Osteoblast (primary cell): ENCODE measurements at regions not wholly inside any gene's neighbourhood (a gene's known extent, or its start where the extent isn't known, plus 50 kb on each side); places are given as distances from the start of the nearest gene placed in this dataset.

Source experiments
- DNase-seq: peaks from one replicate; pipeline ENCODE4 v3.0.0; 2011; ENCODE audit warnings: low spot score, mixed read lengths; ENCODE audit not compliant: insufficient read length; ENCODE audit errors: missing footprints
- H2AFZ ChIP-seq: 2 replicates; pipeline ENCODE4 v1.6.0; 2011; ENCODE audit warnings: mild to moderate bottlenecking, low read length
- H3K27ac ChIP-seq: 2 replicates; pipeline ENCODE4 v1.5.1; 2011; ENCODE audit warnings: mild to moderate bottlenecking, low read depth, low read length, moderate library complexity
- H3K27me3 ChIP-seq: 2 replicates; pipeline ENCODE4 v1.6.0; 2012; ENCODE audit warnings: mild to moderate bottlenecking, control low read depth, inconsistent platforms, low read length, moderate library complexity; ENCODE audit not compliant: insufficient read depth
- H3K36me3 ChIP-seq: 2 replicates; pipeline ENCODE4 v1.5.1; 2011; ENCODE audit warnings: mild to moderate bottlenecking, low read length, control low read depth, moderate library complexity; ENCODE audit not compliant: insufficient read depth
- H3K4me1 ChIP-seq: 2 replicates; pipeline ENCODE4 v1.5.1; 2011; ENCODE audit warnings: mild to moderate bottlenecking, low read length, control low read depth, moderate library complexity; ENCODE audit not compliant: insufficient read depth
- H3K4me2 ChIP-seq: 2 replicates; pipeline ENCODE4 v1.6.0; 2011; ENCODE audit warnings: mild to moderate bottlenecking, low read length; ENCODE audit not compliant: insufficient read depth
- H3K4me3 ChIP-seq: fragments of 200-600 bp; sonication (generic); 3 replicates; pipeline ENCODE4 v1.5.1; 2012; ENCODE audit warnings: mild to moderate bottlenecking, low read length, inconsistent platforms; ENCODE audit not compliant: insufficient read depth
- H3K79me2 ChIP-seq: 2 replicates; pipeline ENCODE4 v1.6.0; 2012; ENCODE audit warnings: mild to moderate bottlenecking, low read length, control low read depth, inconsistent platforms; ENCODE audit not compliant: insufficient read depth
- H3K9me3 ChIP-seq: 2 replicates; pipeline ENCODE4 v1.5.1; 2011; ENCODE audit warnings: low read depth, low read length, control low read depth
- H4K20me1 ChIP-seq: 2 replicates; pipeline ENCODE4 v1.6.0; 2012; ENCODE audit warnings: mild to moderate bottlenecking, low read length, control low read depth; ENCODE audit not compliant: insufficient read depth
- CTCF ChIP-seq: IDR thresholded peaks from 2 replicates; pipeline ENCODE4 v1.5.1; 2011; ENCODE audit warnings: mild to moderate bottlenecking, low read depth, low read length, moderate library complexity; ENCODE audit errors: extremely low read depth

- no peak overlapping the region for H2AFZ ChIP-seq
- H3K27me3 ChIP-seq: no peaks in the 10 kb centered on the region
- no peaks in the 10 kb centered on the region for H3K4me1 ChIP-seq
- no peak overlapping the region for H3K4me2 ChIP-seq
- no peaks in the 10 kb centered on the region for H4K20me1 ChIP-seq
- no peaks in the 10 kb centered on the region for H3K79me2 ChIP-seq
- H3K36me3 ChIP-seq: no peaks in the 10 kb centered on the region
- no peak overlapping the region for H3K27ac ChIP-seq
- H3K4me3 ChIP-seq: no peak overlapping the region
- no peak for TF ChIP-seq CTCF
- no peak for DNase-seq
- H3K9me3 ChIP-seq: no peaks in the 10 kb centered on the region
These were observed 130.2 kb upstream of the SV2C start for GRCh38 chr5:75952963-75953362.

GRCh38 chr5:75952291-75952690 is 130.9 kb upstream of the SV2C start:
- Histone ChIP-seq H3K27ac (no peak overlapping the region), H3K9me3 (no peaks in the 10 kb centered on the region), H3K4me2 (no peak overlapping the region), H3K79me2 (no peaks in the 10 kb centered on the region), H3K36me3 (no peaks in the 10 kb centered on the region), H3K4me1 (no peaks in the 10 kb centered on the region), H3K4me3 (no peak overlapping the region), H3K27me3 (no peaks in the 10 kb centered on the region), H4K20me1 (no peaks in the 10 kb centered on the region), H2AFZ (no peak overlapping the region)
- TF ChIP-seq CTCF: no peak
- no peak for DNase-seq

- Histone ChIP-seq H3K4me1 (no peaks in the 10 kb centered on the region), H4K20me1 (no peaks in the 10 kb centered on the region), H3K36me3 (no peaks in the 10 kb centered on the region), H3K27me3 (no peaks in the 10 kb centered on the region), H3K4me2 (no peak overlapping the region), H3K27ac (no peak overlapping the region), H3K9me3 (no peaks in the 10 kb centered on the region), H3K4me3 (no peak overlapping the region), H2AFZ (no peak overlapping the region), H3K79me2 (no peaks in the 10 kb centered on the region)
- no peak for DNase-seq
- TF ChIP-seq CTCF: no peak
These were observed 131.5 kb upstream of the SV2C start for GRCh38 chr5:75951716-75952115.

GRCh38 chr5:75951158-75951557 is 132.0 kb upstream of the SV2C start:
- H3K4me2 ChIP-seq: no peak overlapping the region
- H3K79me2 ChIP-seq: no peaks in the 10 kb centered on the region
- H3K4me3 ChIP-seq: no peak overlapping the region
- H3K27me3 ChIP-seq: no peaks in the 10 kb centered on the region
- H3K9me3 ChIP-seq: no peaks in the 10 kb centered on the region
- no peak overlapping the region for H2AFZ ChIP-seq
- no peaks in the 10 kb centered on the region for H3K36me3 ChIP-seq
- no peak overlapping the region for H3K27ac ChIP-seq
- no peak for DNase-seq
- H3K4me1 ChIP-seq: no peaks in the 10 kb centered on the region
- TF ChIP-seq CTCF: no peak
- no peaks in the 10 kb centered on the region for H4K20me1 ChIP-seq
